Kidney (tissue), 13 donors: ENCODE measurements at regions not wholly inside any gene's neighbourhood (a gene's known extent, or its start where the extent isn't known, plus 50 kb on each side); places are given as distances from the start of the nearest gene placed in this dataset.

ENCODE experiments used
- DNase-seq, 5 donors: peaks; one replicate each; pipeline ENCODE4 v3.0.0-alpha.2; 2013 to 2020
- FAIRE-seq: peaks from 2 replicates; lab custom pipeline; 2012; peaks lifted over from hg19 to GRCh38; lab: Jason Lieb, UNC
- H3K27ac ChIP-seq, 2 donors: one replicate each; pipeline ENCODE4 v1.7.0; 2013; ENCODE audit warnings: low read depth in 2 of 2, low read length in 2 of 2, inconsistent platforms in 1 of 2
- H3K27me3 ChIP-seq: one replicate; pipeline ENCODE4 v1.7.1; 2013; ENCODE audit warnings: low read length, inconsistent platforms; ENCODE audit not compliant: control insufficient read depth, insufficient read depth
- H3K36me3 ChIP-seq, 3 donors: one replicate each; pipeline versions ENCODE4 v1.7.0 to v1.7.1; 2013; ENCODE audit warnings: low read length in 3 of 3, control low read depth in 1 of 3, inconsistent platforms in 1 of 3; ENCODE audit not compliant: insufficient read depth in 3 of 3, control insufficient read depth in 2 of 3
- H3K4me1 ChIP-seq, 3 donors: one replicate each; pipeline versions ENCODE4 v1.7.0 to v1.7.1; 2013; ENCODE audit warnings: low read length in 3 of 3, inconsistent platforms in 1 of 3, low read depth in 1 of 3; ENCODE audit not compliant: control insufficient read depth in 2 of 3, insufficient read depth in 2 of 3
- H3K4me3 ChIP-seq, 3 donors: one replicate each; pipeline versions ENCODE4 v1.7.0 to v1.8.1; 2013; ENCODE audit warnings: low read length in 3 of 3, control low read depth in 1 of 3, inconsistent platforms in 1 of 3
- H3K9ac ChIP-seq, 3 donors: one replicate each; pipeline versions ENCODE4 v1.7.0 to v1.7.1; 2013; ENCODE audit warnings: low read length in 3 of 3, control low read depth in 1 of 3, inconsistent platforms in 1 of 3
- H3K9me3 ChIP-seq, 3 donors: one replicate each; pipeline versions ENCODE4 v1.7.0 to v1.7.1; 2013; ENCODE audit warnings: low read length in 3 of 3, control low read depth in 1 of 3, inconsistent platforms in 1 of 3; ENCODE audit not compliant: control insufficient read depth in 2 of 3, insufficient read depth in 1 of 3
- intact Hi-C: fragments of 100-400 bp; cut with DNase I; formaldehyde crosslinking; loops from one replicate; pipeline ENCODE4 v1.11.1; 2022
- TF ChIP-seq, protein P1 (sequence below): IDR thresholded peaks from 3 replicates; pipeline ENCODE4 v1.5.1; 2012; ENCODE audit warnings: mild to moderate bottlenecking, moderate library complexity, borderline replicate concordance; ENCODE audit not compliant: insufficient read depth; ENCODE audit errors: extremely low read depth
- donor health status: control.
- donor health status: control.
- donor health status: control.
- donor health status: control.
- donor health status: control.
- donor health status: DM: yes; HTN: yes; CAD: no.
- donor health status: Normal renal cell carcinoma (clear cell type).

DNA sequence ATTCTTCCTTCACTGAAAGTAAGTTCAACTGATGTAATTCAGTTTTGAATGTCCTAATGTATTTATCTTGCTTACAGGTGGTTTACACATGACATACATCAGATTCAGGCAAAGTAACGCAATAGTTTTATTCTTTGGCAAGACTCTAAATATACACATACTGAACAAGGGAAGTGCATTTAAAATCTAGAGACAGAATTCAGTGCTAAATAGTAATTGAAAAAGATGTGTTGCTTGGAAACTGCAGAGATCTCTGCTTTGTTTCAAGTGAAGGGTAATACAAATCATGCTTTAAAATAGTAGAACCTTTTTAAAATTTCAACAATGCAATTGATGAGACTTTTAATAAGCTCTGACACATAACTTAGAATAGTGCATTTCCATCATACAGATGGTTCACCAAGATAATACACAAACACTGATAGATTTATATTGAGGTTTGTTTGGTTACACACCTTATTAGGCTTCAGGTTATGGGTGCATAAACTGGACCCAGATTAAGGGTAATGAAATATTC, 581.0 kb upstream of the MIR17HG start:
- intact Hi-C loops = no loop called here
- Histone ChIP-seq H3K9me3 (no peaks in the 10 kb centered on the region), H3K4me1 (no peaks in the 10 kb centered on the region), H3K4me3 (no peak overlapping the region), H3K27ac (no peak overlapping the region), H3K27me3 (no peaks in the 10 kb centered on the region), H3K36me3 (no peaks in the 10 kb centered on the region), H3K9ac (no peak overlapping the region)
- TF ChIP-seq, protein P1, sequence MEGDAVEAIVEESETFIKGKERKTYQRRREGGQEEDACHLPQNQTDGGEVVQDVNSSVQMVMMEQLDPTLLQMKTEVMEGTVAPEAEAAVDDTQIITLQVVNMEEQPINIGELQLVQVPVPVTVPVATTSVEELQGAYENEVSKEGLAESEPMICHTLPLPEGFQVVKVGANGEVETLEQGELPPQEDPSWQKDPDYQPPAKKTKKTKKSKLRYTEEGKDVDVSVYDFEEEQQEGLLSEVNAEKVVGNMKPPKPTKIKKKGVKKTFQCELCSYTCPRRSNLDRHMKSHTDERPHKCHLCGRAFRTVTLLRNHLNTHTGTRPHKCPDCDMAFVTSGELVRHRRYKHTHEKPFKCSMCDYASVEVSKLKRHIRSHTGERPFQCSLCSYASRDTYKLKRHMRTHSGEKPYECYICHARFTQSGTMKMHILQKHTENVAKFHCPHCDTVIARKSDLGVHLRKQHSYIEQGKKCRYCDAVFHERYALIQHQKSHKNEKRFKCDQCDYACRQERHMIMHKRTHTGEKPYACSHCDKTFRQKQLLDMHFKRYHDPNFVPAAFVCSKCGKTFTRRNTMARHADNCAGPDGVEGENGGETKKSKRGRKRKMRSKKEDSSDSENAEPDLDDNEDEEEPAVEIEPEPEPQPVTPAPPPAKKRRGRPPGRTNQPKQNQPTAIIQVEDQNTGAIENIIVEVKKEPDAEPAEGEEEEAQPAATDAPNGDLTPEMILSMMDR = no peak
- FAIRE-seq = no peak
- DNase-seq = no peak

DNA sequence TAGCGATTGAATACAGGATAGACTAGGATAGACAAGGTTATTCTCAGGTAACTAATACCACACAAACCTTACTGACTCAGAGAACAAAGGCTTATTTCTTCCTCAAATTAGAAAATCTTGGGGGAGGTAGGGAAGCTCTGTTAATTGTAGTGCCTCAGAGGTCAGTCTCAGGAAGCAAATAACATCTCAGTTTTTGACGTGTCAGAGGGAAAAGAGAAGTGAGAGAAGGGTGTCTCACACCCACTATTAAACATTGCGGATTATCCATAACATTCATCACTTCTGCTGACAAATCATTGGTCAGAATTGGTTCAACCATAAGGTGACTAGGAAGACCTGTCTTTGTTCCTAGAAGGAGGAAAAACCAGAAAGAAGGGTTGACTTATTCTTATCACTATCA, 579.4 kb upstream of the MIR17HG start:
- Histone ChIP-seq H3K27ac (no peak overlapping the region), H3K9me3 (no peaks in the 10 kb centered on the region), H3K4me3 (no peak overlapping the region), H3K4me1 (no peaks in the 10 kb centered on the region), H3K9ac (no peak overlapping the region), H3K36me3 (no peaks in the 10 kb centered on the region), H3K27me3 (no peaks in the 10 kb centered on the region)
- TF ChIP-seq, protein P1 = no peak
- FAIRE-seq = no peak
- intact Hi-C loops = no loop called here
- DNase-seq = no peak

DNA sequence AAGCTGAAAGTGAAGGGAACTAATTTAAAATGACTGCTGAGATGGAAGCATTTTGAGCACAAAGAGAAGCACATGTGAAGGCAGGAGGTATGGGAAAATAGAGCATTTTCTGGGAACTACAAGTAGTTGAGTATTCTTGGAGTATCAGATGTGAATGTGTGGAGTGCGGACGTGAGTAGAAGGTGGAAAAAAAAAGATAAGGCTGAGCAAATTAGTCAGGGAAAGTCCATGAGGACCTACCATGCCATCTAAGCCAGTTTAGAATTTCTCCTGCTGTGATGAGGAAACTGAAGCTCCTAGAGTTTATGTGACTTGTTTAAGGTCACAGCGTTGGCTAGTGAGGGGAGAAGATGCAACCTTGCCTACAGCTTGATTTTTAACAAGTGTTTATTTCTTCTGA, 578.1 kb upstream of the MIR17HG start:
- Histone ChIP-seq H3K4me3 (no peak overlapping the region), H3K27me3 (no peaks in the 10 kb centered on the region), H3K4me1 (no peaks in the 10 kb centered on the region), H3K27ac (no peak overlapping the region), H3K36me3 (no peaks in the 10 kb centered on the region), H3K9me3 (no peaks in the 10 kb centered on the region), H3K9ac (no peak overlapping the region)
- no peak for DNase-seq
- FAIRE-seq = no peak
- intact Hi-C loops = no loop called here
- TF ChIP-seq, protein P1 = no peak

DNA sequence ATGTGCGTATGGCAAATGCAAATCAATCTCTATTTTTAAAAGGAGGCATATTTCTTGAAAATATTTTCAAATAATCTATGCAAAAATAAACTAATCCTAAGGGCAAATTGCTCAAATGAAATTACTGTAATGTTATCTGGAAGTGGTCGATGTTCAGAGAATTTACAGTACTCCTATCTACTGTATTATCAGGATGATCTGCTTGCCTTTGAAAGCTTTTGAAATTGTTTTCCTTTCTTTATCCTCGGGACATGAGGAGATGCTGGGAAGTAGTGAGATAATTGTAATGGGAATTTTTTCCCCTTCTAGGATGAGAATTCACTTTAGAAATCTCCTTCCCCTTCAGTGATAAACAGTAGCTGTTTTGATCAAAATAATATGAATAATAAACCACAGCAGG, 577.2 kb upstream of the MIR17HG start:
- intact Hi-C loops = no loop called here
- Histone ChIP-seq H3K4me1 (no peaks in the 10 kb centered on the region), H3K36me3 (no peaks in the 10 kb centered on the region), H3K27ac (no peak overlapping the region), H3K27me3 (no peaks in the 10 kb centered on the region), H3K9me3 (no peaks in the 10 kb centered on the region), H3K9ac (no peak overlapping the region), H3K4me3 (no peak overlapping the region)
- no peak for FAIRE-seq
- TF ChIP-seq, protein P1 = no peak
- no peak for DNase-seq
